ENCODE measurements at regions not wholly inside any gene's neighbourhood (a gene's known extent, or its start where the extent isn't known, plus 50 kb on each side); places are given as distances from the start of the nearest gene placed in this dataset.

- no peak for TF ChIP-seq CTCF (IDR thresholded peaks at IDR 0.05)
- no peak for ATAC-seq (ENCODE audit: low FRiP score)
- no peak for DNase-seq (ENCODE audit: low spot score)
Measured at GRCh38 chr2:122519366-122519765, 763.9 kb downstream of the TSN start.

GRCh38 chr2:122519821-122520611 lies 764.6 kb downstream of the TSN start:
- no peak for DNase-seq (ENCODE audit: low spot score)
- TF ChIP-seq CTCF (IDR thresholded peaks at IDR 0.05): no peak
- ATAC-seq (ENCODE audit: low FRiP score): no peak

GRCh38 chr2:122523143-122523542 lies 767.7 kb downstream of the TSN start:
- no peak for DNase-seq (ENCODE audit: low spot score)
- no peak for TF ChIP-seq CTCF (IDR thresholded peaks at IDR 0.05)
- no peak for ATAC-seq (ENCODE audit: low FRiP score)

GRCh38 chr2:122523981-122524380 lies 768.5 kb downstream of the TSN start:
- ATAC-seq (ENCODE audit: low FRiP score) (no peak), DNase-seq (ENCODE audit: low spot score) (no peak)
- TF ChIP-seq CTCF (IDR thresholded peaks at IDR 0.05): no peak

- TF ChIP-seq CTCF (IDR thresholded peaks at IDR 0.05): no peak
- no peak for ATAC-seq (ENCODE audit: low FRiP score)
- no peak for DNase-seq (ENCODE audit: low spot score)
Measured at GRCh38 chr2:122525336-122525735, 769.9 kb downstream of the TSN start.

GRCh38 chr2:122528061-122528460 lies 772.6 kb downstream of the TSN start:
- DNase-seq (ENCODE audit: low spot score): no peak
- no peak for TF ChIP-seq CTCF (IDR thresholded peaks at IDR 0.05)
- no peak for ATAC-seq (ENCODE audit: low FRiP score)

Data from omental fat pad (tissue), 3 donors.